Fibroblast of lung (primary cell): ENCODE measurements at regions not wholly inside any gene's neighbourhood (a gene's known extent, or its start where the extent isn't known, plus 50 kb on each side); places are given as distances from the start of the nearest gene placed in this dataset.
"Not testable (repeated sequence)": the region's sequence is repeated elsewhere in the genome, so short reads cannot be mapped to it uniquely, and the experiment has no call there.

ENCODE experiments used
- DNase-seq, 2 donors: peaks; one replicate each; pipeline versions ENCODE4 v3.0.0 to v3.0.0-alpha.2; 2010; ENCODE audit warnings: low read depth in 2 of 2
- H2AFZ ChIP-seq: 2 replicates; pipeline ENCODE4 v1.5.1; 2012; ENCODE audit warnings: low read length, control low read depth, inconsistent platforms
- H3K27ac ChIP-seq: 2 replicates; pipeline ENCODE4 v1.5.1; 2011; ENCODE audit warnings: low read length, control low read depth; ENCODE audit not compliant: insufficient read depth
- H3K27me3 ChIP-seq: 2 replicates; pipeline ENCODE4 v1.5.1; 2011; ENCODE audit warnings: mild to moderate bottlenecking, low read length; ENCODE audit not compliant: control insufficient read depth, insufficient read depth
- H3K36me3 ChIP-seq: 2 replicates; pipeline ENCODE4 v1.5.1; 2011; ENCODE audit warnings: low read length; ENCODE audit not compliant: control insufficient read depth, insufficient read depth
- H3K4me1 ChIP-seq: 2 replicates; pipeline ENCODE4 v1.5.1; 2011; ENCODE audit warnings: low read length; ENCODE audit not compliant: control insufficient read depth, insufficient read depth; ENCODE audit errors: extremely low read depth
- H3K4me2 ChIP-seq: 2 replicates; pipeline ENCODE4 v1.5.1; 2011; ENCODE audit warnings: low read length, control low read depth; ENCODE audit not compliant: insufficient read depth; ENCODE audit errors: extremely low read depth
- H3K4me3 ChIP-seq, 4 experiments: fragments of 200-600 bp in 1 of 4; sonication (generic) in 1 of 4; replicated peaks in 1 of 4; 2 replicates each; pipeline ENCODE4 v1.5.1; 2011 to 2016; ENCODE audit warnings: low read length in 4 of 4, low read depth in 3 of 4, mild to moderate bottlenecking in 3 of 4, control low read depth in 2 of 4, inconsistent platforms in 1 of 4, mixed read lengths in 1 of 4; ENCODE audit not compliant: insufficient read depth in 1 of 4; ENCODE audit errors: control extremely low read depth in 1 of 4
- H3K79me2 ChIP-seq: 2 replicates; pipeline ENCODE4 v1.5.1; 2012; ENCODE audit warnings: mild to moderate bottlenecking, low read length, inconsistent platforms; ENCODE audit not compliant: control insufficient read depth, insufficient read depth
- H3K9ac ChIP-seq: 2 replicates; pipeline ENCODE4 v1.5.1; 2011; ENCODE audit warnings: mild to moderate bottlenecking, low read length, control low read depth; ENCODE audit not compliant: insufficient read depth
- H3K9me3 ChIP-seq: 2 replicates; pipeline ENCODE4 v1.5.1; 2012; ENCODE audit warnings: low read depth, low read length; ENCODE audit not compliant: control insufficient read depth, insufficient read depth
- H4K20me1 ChIP-seq: 2 replicates; pipeline ENCODE4 v1.5.1; 2011; ENCODE audit warnings: low read length; ENCODE audit not compliant: control insufficient read depth, insufficient read depth; ENCODE audit errors: extremely low read depth

- not testable (repeated sequence) for H3K4me3 ChIP-seq, H3K4me2 ChIP-seq, DNase-seq, H3K9me3 ChIP-seq, H3K27ac ChIP-seq, H4K20me1 ChIP-seq, H2AFZ ChIP-seq, H3K79me2 ChIP-seq, H3K9ac ChIP-seq, H3K27me3 ChIP-seq, H3K4me1 ChIP-seq, H3K36me3 ChIP-seq
Observed at GRCh38 chr21:13810559-13810958, 201.0 kb downstream of the POTED start.

DNA sequence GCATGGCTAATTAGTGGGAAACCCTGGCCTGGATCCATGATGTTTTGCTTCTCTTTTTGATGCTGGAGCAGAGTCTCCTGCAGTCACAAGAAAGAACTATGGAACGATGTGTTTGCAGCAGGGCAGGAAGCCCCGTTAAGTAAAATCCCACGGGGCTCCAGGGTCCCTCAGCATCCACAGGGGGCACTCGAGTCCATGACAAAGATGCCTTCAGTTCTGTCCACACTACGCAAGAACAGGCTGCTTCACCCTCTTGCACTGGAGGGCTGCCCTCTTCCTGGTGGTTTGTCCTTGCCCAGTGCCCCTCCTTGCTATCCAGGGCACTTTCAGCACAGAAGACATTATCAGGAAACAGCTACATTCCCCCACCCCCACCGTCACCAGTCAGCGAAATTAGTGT, 196.9 kb downstream of the POTED start:
- not testable (repeated sequence) for H3K79me2 ChIP-seq, H3K27ac ChIP-seq, H4K20me1 ChIP-seq, H3K9me3 ChIP-seq, H3K9ac ChIP-seq, H3K4me1 ChIP-seq, H3K4me2 ChIP-seq, H3K27me3 ChIP-seq, DNase-seq, H3K4me3 ChIP-seq, H3K36me3 ChIP-seq, H2AFZ ChIP-seq

GRCh38 chr21:13802757-13803156, 193.2 kb downstream of the POTED start:
- H3K36me3 ChIP-seq, H3K4me2 ChIP-seq, H3K4me3 ChIP-seq, H3K4me1 ChIP-seq, H3K79me2 ChIP-seq, H3K9ac ChIP-seq, H3K27ac ChIP-seq, DNase-seq, H3K9me3 ChIP-seq, H4K20me1 ChIP-seq, H2AFZ ChIP-seq, H3K27me3 ChIP-seq: not testable (repeated sequence)
